ENCODE measurements at regions not wholly inside any gene's neighbourhood (a gene's known extent, or its start where the extent isn't known, plus 50 kb on each side); places are given as distances from the start of the nearest gene placed in this dataset.

DNA sequence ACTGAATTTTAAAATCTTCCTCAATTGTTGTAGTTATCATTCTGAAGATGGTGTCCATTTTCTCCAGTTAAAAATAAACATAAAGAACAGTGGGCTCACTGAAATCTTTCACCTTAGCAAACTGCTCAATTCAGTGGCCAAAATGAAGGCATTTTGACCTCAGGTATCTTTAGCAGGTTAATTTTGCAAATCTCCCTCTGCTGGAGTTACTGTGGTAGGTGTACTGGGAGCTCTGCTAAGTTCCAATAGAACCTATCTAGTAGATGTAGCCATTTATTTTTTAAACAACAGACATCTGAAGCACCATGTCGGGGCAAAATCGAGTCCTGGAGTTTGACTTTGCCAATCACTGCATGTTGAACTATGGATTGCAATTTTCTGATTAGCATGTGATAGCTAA, 177.1 kb downstream of the IRS1 start:
- Histone ChIP-seq H3K27ac (no peak overlapping the region), H3K4me1 (no peaks in the 10 kb centered on the region), H3K36me3 (no peaks in the 10 kb centered on the region), H3K9me3 (no peaks in the 10 kb centered on the region), H3K4me3 (no peak overlapping the region), H3K27me3 (no peaks in the 10 kb centered on the region)
- DNase-seq (ENCODE audit: low spot score in 2 of 2), result no peak
- TF ChIP-seq EP300 (IDR thresholded peaks at IDR 0.05), result no peak
- no peak for TF ChIP-seq POLR2A (IDR thresholded peaks at IDR 0.05)
- TF ChIP-seq, protein P1, sequence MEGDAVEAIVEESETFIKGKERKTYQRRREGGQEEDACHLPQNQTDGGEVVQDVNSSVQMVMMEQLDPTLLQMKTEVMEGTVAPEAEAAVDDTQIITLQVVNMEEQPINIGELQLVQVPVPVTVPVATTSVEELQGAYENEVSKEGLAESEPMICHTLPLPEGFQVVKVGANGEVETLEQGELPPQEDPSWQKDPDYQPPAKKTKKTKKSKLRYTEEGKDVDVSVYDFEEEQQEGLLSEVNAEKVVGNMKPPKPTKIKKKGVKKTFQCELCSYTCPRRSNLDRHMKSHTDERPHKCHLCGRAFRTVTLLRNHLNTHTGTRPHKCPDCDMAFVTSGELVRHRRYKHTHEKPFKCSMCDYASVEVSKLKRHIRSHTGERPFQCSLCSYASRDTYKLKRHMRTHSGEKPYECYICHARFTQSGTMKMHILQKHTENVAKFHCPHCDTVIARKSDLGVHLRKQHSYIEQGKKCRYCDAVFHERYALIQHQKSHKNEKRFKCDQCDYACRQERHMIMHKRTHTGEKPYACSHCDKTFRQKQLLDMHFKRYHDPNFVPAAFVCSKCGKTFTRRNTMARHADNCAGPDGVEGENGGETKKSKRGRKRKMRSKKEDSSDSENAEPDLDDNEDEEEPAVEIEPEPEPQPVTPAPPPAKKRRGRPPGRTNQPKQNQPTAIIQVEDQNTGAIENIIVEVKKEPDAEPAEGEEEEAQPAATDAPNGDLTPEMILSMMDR (IDR thresholded peaks at IDR 0.05), result no peak
- no peak for TF ChIP-seq POLR2AphosphoS5 (IDR thresholded peaks at IDR 0.05)
- WGBS, result 81% methylated on average over 2 of the region's 2 CpGs

DNA sequence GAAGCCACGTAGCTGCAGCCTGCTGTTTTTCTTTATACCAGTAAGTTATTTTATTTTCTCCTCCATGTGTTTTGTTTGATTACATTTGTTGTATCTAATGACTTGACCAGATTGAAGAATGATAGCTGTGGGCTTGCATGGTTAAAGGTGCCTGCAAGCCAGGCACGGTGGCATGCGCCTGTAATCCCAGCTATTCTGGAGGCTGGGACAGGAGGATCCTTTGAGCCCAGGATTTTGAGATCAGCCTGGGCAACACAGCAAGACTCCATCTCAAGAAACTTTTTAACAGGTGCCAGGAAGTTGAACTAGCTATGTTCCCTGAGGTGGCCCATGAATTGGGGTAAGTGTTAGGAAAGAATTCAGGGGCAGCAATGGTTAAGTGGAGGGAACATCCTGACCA, 179.4 kb downstream of the IRS1 start:
- Histone ChIP-seq H3K36me3 (no peaks in the 10 kb centered on the region), H3K4me3 (no peak overlapping the region), H3K4me1 (no peaks in the 10 kb centered on the region), H3K9me3 (no peaks in the 10 kb centered on the region), H3K27me3 (no peaks in the 10 kb centered on the region), H3K27ac (no peak overlapping the region)
- WGBS, result 97% methylated on average over 3 of the region's 3 CpGs
- no peak for TF ChIP-seq POLR2A (IDR thresholded peaks at IDR 0.05)
- no peak for TF ChIP-seq EP300 (IDR thresholded peaks at IDR 0.05)
- TF ChIP-seq, protein P1 (IDR thresholded peaks at IDR 0.05), result no peak
- no peak for TF ChIP-seq POLR2AphosphoS5 (IDR thresholded peaks at IDR 0.05)
- DNase-seq (ENCODE audit: low spot score in 2 of 2), result no peak

DNA sequence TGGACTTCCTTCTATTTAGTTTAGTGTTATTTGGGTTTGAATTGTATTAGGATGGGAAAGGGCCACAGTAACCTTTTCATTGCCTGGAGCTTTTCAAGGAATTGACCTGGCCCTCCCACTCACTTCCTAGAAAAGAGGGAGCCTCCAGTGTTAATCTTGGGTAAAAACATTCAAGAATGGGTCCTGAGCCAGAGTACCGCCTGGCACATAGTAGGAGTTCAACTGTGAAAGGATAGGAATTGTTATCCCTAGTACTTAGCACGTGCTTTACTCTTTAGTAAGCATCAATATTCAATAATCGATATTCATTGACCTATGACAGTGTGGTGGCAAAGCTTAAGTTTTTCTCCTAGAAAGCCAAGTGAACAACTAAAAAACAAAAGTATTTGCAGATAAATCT, 179.9 kb downstream of the IRS1 start:
- H3K4me3 ChIP-seq, result no peak overlapping the region
- TF ChIP-seq POLR2A (IDR thresholded peaks at IDR 0.05) (no peak), POLR2AphosphoS5 (IDR thresholded peaks at IDR 0.05) (no peak), EP300 (IDR thresholded peaks at IDR 0.05) (no peak)
- TF ChIP-seq, protein P1 (IDR thresholded peaks at IDR 0.05), result no peak
- 92% methylated on average over 3 of the region's 3 CpGs for WGBS
- no peak overlapping the region for H3K27ac ChIP-seq
- H3K9me3 ChIP-seq, result no peaks in the 10 kb centered on the region
- H3K27me3 ChIP-seq, result no peaks in the 10 kb centered on the region
- H3K36me3 ChIP-seq, result no peaks in the 10 kb centered on the region
- no peak for DNase-seq (ENCODE audit: low spot score in 2 of 2)
- no peaks in the 10 kb centered on the region for H3K4me1 ChIP-seq

DNA sequence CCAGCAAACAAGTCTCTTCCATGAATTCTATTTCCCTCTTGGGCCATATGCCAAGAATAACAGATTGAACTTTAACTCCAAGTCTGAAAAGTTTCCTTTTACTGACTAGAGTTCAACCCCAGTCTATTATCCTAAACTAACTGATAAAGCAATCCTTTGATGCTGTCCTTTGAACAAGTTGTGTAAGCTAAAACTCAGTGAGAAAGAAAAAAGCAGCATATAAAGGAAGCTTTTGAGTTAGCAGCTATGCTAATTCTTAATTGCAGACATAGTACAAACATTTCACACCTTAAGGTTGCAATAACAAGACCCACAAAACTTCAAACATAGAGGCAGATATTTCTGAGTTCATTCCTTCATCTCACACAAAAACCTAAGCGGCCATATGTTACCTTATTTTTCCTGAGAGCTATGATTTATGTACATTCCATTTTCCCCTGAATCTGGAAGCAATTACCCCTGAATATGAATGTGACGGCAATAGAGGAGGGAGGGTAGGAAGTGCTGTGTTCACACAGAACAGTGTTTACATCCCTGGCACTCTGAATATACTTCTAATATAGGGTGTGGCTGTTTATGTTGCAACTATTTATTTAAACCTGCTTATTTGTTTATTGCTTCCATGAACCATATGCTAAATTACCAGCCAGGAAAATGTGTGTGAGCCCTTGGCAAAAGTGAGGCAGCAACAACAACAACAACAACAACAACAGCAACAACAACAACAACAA, 180.6 kb downstream of the IRS1 start:
- no peak for DNase-seq (ENCODE audit: low spot score in 2 of 2)
- Histone ChIP-seq H3K27me3 (no peaks in the 10 kb centered on the region), H3K36me3 (no peaks in the 10 kb centered on the region), H3K9me3 (no peaks in the 10 kb centered on the region), H3K4me3 (no peak overlapping the region), H3K27ac (no peak overlapping the region), H3K4me1 (no peaks in the 10 kb centered on the region)
- TF ChIP-seq, protein P1 (IDR thresholded peaks at IDR 0.05), result no peak
- no peak for TF ChIP-seq EP300 (IDR thresholded peaks at IDR 0.05)
- TF ChIP-seq POLR2AphosphoS5 (IDR thresholded peaks at IDR 0.05), result no peak
- no peak for TF ChIP-seq POLR2A (IDR thresholded peaks at IDR 0.05)
- 57% methylated on average over 2 of the region's 2 CpGs for WGBS

DNA sequence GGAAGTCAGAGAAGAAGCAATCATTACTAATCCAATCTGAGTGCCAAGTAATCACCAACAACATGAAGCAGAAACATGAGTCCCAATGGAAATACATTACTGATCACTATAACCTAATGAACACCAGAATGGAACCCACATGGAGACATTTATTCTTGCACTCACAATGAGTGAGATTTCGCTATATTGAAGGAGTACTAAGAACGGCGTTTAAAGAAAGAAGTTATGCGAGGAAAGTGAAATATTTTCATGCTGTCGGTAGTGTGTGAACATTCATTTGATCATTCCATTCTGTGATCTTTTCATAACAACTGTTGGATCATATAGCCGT, 181.1 kb downstream of the IRS1 start:
- TF ChIP-seq, protein P1 (IDR thresholded peaks at IDR 0.05), result no peak
- TF ChIP-seq POLR2AphosphoS5 (IDR thresholded peaks at IDR 0.05) (no peak), POLR2A (IDR thresholded peaks at IDR 0.05) (no peak), EP300 (IDR thresholded peaks at IDR 0.05) (no peak)
- WGBS, result 77% methylated on average over 6 of the region's 6 CpGs
- Histone ChIP-seq H3K9me3 (no peaks in the 10 kb centered on the region), H3K4me1 (no peaks in the 10 kb centered on the region), H3K4me3 (no peak overlapping the region), H3K36me3 (no peaks in the 10 kb centered on the region), H3K27ac (no peak overlapping the region), H3K27me3 (no peaks in the 10 kb centered on the region)
- no peak for DNase-seq (ENCODE audit: low spot score in 2 of 2)
